ENCODE measurements at regions not wholly inside any gene's neighbourhood (a gene's known extent, or its start where the extent isn't known, plus 50 kb on each side); places are given as distances from the start of the nearest gene placed in this dataset.

DNA sequence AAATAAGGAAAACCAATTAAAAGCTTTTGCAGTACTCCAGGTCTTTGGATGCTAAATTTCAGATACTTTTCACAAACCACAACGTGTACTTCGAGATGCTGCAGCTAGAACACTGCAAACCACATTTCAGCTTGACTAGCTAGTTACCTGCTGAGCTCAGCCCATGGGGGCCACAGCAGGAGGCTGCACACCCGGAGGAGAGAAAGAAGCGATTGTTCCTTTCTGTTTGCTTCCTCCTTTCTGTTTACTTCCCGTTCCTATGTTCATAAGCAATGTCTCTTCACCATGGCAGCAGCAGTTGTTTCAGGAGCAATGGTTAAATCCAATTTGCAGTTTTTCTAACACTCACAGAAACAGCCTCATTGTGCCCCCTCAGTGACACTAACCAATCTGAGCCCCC, 225.6 kb upstream of the FGGY start:
- H3K27me3 Mint-ChIP-seq = no peaks in the 10 kb centered on the region
- H3K9me3 Mint-ChIP-seq = no peaks in the 10 kb centered on the region
- H3K4me3 Mint-ChIP-seq = no peak overlapping the region
- intact Hi-C loops (cut with micrococcal nuclease) = no loop called here
- peak overlapping the region; percentile 70 for H3K27ac Mint-ChIP-seq
- no peaks in the 10 kb centered on the region for H3K36me3 Mint-ChIP-seq (ENCODE audit: low read depth)
- peaks cover 24% of the 10 kb centered on the region for H3K4me1 Mint-ChIP-seq (ENCODE audit: low read depth)

DNA sequence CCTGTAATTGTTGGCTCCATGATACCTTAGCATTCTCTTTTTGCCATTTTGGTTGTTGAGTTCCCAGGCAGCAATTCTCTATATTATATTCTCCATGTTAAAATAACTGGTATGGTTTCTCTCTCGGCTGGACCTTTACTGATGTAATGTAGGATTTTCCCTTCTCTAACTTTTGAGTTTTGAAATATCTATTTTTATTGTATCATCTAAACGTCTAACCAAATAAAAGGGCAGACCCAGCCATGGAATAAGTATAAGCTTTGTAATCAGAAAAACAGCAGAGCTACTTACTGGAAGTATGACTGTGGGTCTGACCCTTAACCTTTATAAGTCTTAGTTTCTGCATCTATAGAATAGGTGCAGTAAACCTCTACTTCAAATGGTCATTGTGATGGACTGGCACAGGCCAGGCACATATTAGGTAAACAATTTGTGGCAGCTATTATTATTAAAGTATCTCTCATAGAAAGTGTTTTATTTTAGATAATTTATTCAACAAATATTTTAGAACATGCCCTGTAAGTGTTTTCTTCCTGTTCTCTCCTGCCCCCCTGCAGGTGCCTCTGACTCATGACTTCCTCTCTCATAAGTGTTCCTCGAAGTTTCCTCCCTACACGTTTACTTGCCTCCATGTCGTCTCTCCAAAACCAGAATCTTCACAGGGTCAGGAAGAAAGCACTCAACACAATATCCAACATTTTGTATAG, 224.9 kb upstream of the FGGY start:
- Mint-ChIP-seq H3K27ac (peak overlapping the region; percentile 70), H3K4me1 (ENCODE audit: low read depth) (peaks cover 30% of the 10 kb centered on the region), H3K27me3 (no peaks in the 10 kb centered on the region), H3K9me3 (no peaks in the 10 kb centered on the region), H3K36me3 (ENCODE audit: low read depth) (no peaks in the 10 kb centered on the region), H3K4me3 (no peak overlapping the region)
- intact Hi-C loops (cut with micrococcal nuclease) = no loop called here

DNA sequence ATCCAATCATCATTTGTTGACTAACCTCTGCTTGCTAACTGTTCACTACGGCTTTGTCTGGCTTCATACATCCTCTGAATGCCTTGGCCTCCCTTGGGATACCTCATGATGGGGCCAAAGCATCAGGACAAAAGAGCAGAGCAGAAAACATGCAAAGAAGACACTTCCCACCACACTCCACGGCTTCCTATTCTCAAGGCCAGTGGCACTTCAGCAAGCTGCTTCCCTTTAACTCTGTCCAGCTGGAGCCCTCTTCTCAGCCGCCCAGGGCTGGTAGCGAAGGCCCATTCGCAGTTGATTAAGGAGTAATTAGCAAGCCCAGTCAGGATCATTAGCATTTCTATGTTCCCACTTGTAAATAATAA, 224.3 kb upstream of the FGGY start:
- intact Hi-C loops (cut with micrococcal nuclease) = no loop called here
- Mint-ChIP-seq H3K4me1 (ENCODE audit: low read depth) (peaks cover 33% of the 10 kb centered on the region), H3K27me3 (no peaks in the 10 kb centered on the region), H3K36me3 (ENCODE audit: low read depth) (no peaks in the 10 kb centered on the region), H3K27ac (peak overlapping the region; percentile 23), H3K9me3 (no peaks in the 10 kb centered on the region), H3K4me3 (no peak overlapping the region)

DNA sequence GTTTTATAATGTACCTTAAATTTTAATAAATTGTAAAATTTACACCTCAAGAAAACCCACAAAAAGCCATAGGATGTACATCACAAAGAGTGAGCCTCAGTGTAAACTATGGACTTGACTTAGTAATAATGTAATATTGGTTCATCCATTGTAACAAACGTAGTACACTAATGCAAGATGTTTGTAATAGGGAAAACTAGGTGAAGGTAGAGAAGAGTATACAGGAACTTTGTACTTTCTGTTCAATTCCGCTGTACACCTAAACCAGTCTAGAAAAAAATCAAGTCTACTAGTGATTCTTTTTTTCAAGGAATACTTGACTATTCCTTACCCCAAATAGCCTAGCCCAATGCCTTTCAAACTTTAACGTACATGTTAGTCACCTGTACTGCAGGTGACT, 222.3 kb upstream of the FGGY start:
- Mint-ChIP-seq H3K4me3 (no peak overlapping the region), H3K27ac (no peak overlapping the region), H3K4me1 (ENCODE audit: low read depth) (peaks cover 53% of the 10 kb centered on the region), H3K9me3 (no peaks in the 10 kb centered on the region), H3K27me3 (no peaks in the 10 kb centered on the region), H3K36me3 (ENCODE audit: low read depth) (no peaks in the 10 kb centered on the region)
- intact Hi-C loops (cut with micrococcal nuclease) = no loop called here

DNA sequence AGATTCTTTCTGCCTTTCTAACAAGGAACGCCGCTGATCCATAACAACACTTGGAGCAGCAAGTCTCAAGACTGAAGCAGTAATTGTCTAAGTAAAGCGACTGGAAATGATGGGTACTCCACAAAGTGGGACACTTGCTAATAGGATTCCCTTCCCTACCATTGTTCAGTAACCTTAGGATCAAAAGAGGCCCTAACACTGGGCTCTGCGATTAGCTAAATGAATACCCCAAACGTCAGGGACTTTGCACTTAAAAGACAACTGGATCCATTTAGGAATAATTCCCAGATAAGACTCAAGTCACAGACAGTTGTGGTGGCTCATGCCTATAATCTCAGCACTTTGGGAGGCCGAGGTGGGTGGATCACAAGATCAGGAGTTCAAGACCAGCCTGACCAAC, 221.9 kb upstream of the FGGY start:
- H3K4me3 Mint-ChIP-seq = no peak overlapping the region
- H3K27me3 Mint-ChIP-seq = no peaks in the 10 kb centered on the region
- H3K27ac Mint-ChIP-seq = no peak overlapping the region
- no peaks in the 10 kb centered on the region for H3K36me3 Mint-ChIP-seq (ENCODE audit: low read depth)
- intact Hi-C loops (cut with micrococcal nuclease) = no loop called here
- peaks cover 57% of the 10 kb centered on the region for H3K4me1 Mint-ChIP-seq (ENCODE audit: low read depth)
- no peaks in the 10 kb centered on the region for H3K9me3 Mint-ChIP-seq

DNA sequence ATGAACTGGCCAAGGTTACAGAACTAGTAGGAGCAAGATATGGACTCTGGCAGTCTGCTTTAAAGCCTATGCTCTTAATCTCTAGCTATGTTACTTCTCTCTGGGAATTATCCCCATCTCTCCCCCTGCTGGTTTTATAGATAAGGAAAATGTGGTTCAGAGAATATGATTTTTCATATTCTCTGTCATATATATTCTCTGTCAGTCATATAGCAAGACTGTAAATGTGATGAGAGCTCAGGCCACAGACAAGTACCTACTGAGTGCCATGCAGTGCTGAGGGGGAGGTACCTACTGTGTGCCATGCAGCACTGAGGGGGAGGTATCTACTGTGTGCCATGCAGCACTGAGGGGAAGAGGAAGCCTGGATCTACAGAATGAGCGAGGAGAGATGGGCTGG, 220.3 kb upstream of the FGGY start:
- no peaks in the 10 kb centered on the region for H3K27me3 Mint-ChIP-seq
- intact Hi-C loops (cut with micrococcal nuclease) = no loop called here
- no peaks in the 10 kb centered on the region for H3K36me3 Mint-ChIP-seq (ENCODE audit: low read depth)
- no peaks in the 10 kb centered on the region for H3K9me3 Mint-ChIP-seq
- H3K4me3 Mint-ChIP-seq = no peak overlapping the region
- H3K27ac Mint-ChIP-seq = no peak overlapping the region
- peaks cover 50% of the 10 kb centered on the region for H3K4me1 Mint-ChIP-seq (ENCODE audit: low read depth)

DNA sequence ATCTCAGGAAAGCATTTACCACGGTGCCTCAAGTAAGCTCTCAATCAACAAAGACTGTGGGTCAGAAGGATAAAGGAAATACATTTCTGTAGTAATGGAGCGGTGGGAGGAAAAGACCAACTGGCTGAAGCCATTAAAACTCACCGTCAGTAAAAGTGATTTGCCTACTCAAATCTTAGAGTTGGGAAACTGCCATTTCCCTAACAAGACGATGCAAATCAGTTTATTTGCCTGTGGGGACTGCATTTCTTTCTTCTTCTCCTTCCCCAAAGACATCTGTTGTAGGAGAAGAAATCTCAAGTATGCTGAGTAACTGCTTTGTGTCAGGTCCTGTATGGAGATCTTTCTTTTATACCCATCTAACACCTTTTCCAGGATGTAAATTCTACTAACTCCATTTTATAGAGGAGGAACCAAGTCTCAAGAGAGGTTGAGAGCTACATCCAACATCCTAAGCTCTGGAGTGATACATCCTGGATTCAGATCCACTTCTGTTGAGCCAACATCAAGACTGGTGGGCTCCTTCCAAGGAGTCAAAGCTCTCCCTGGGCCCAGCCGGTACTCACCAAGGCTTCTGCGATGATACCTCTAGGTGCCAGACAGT, 219.3 kb upstream of the FGGY start:
- H3K4me3 Mint-ChIP-seq = no peak overlapping the region
- no peaks in the 10 kb centered on the region for H3K9me3 Mint-ChIP-seq
- H3K4me1 Mint-ChIP-seq (ENCODE audit: low read depth) = peaks cover 41% of the 10 kb centered on the region
- no peaks in the 10 kb centered on the region for H3K36me3 Mint-ChIP-seq (ENCODE audit: low read depth)
- intact Hi-C loops (cut with micrococcal nuclease) = no loop called here
- H3K27ac Mint-ChIP-seq = peak overlapping the region; percentile 60
- no peaks in the 10 kb centered on the region for H3K27me3 Mint-ChIP-seq

DNA sequence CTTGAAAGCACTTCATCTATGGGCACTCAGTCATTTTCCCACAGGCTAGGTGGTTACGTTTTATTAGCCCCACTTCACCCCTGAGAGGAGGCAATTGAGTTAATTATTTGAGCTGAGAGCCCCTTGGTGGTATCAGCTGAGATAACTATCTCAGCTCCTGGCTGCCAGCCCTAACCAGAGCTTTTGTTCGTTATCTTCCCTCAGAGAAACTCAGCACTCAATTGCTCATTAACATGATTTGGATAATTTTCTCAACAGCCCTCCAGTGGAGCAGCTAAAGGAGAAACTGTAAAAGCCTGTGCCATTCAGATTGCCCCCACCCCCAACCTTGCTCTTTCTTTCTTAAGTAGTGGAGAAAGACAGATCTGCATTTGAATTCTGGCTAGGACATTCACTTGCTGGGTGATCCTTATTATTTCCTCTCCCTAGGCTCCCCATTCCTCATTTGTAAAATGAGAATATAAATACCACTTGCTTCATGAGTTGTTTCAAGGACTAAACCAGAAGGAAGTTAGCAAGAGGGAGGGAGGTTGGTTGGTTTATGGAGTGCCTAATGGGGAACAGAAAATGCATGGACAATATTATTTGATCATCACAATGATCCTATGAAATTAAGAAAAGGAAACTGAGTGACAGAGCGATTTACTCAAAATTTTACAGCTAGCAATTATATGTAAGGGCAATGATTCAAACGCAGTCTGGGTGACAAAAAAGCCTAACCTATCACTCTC, 218.7 kb upstream of the FGGY start:
- intact Hi-C loops (cut with micrococcal nuclease) = no loop called here
- Mint-ChIP-seq H3K9me3 (no peaks in the 10 kb centered on the region), H3K4me3 (no peak overlapping the region), H3K36me3 (ENCODE audit: low read depth) (no peaks in the 10 kb centered on the region), H3K27ac (peak overlapping the region; percentile 60), H3K27me3 (no peaks in the 10 kb centered on the region), H3K4me1 (ENCODE audit: low read depth) (peaks cover 37% of the 10 kb centered on the region)

DNA sequence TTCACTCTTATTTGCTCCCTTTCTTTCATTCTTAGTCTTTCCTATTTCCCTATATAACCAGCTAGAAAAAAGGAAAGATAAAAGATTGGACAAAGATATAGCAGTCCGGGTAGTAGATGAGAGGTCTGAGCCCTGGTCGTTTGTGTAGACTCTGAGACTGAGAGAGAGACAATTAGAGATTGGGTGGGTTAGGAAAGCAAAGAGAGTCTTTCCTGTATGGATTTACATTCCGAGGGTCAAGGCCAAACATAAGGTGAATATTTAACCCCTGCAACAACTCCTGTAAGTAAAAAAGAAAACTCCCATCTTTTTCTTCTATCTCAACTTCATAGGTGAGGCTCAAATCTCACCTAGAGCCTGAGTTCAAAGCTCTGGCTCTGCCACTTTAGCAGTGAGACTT, 218.0 kb upstream of the FGGY start:
- H3K9me3 Mint-ChIP-seq = no peaks in the 10 kb centered on the region
- H3K36me3 Mint-ChIP-seq (ENCODE audit: low read depth) = no peaks in the 10 kb centered on the region
- H3K27me3 Mint-ChIP-seq = no peaks in the 10 kb centered on the region
- no peak overlapping the region for H3K4me3 Mint-ChIP-seq
- intact Hi-C loops (cut with micrococcal nuclease) = no loop called here
- H3K4me1 Mint-ChIP-seq (ENCODE audit: low read depth) = peaks cover 37% of the 10 kb centered on the region
- peak overlapping the region; percentile 60 for H3K27ac Mint-ChIP-seq

DNA sequence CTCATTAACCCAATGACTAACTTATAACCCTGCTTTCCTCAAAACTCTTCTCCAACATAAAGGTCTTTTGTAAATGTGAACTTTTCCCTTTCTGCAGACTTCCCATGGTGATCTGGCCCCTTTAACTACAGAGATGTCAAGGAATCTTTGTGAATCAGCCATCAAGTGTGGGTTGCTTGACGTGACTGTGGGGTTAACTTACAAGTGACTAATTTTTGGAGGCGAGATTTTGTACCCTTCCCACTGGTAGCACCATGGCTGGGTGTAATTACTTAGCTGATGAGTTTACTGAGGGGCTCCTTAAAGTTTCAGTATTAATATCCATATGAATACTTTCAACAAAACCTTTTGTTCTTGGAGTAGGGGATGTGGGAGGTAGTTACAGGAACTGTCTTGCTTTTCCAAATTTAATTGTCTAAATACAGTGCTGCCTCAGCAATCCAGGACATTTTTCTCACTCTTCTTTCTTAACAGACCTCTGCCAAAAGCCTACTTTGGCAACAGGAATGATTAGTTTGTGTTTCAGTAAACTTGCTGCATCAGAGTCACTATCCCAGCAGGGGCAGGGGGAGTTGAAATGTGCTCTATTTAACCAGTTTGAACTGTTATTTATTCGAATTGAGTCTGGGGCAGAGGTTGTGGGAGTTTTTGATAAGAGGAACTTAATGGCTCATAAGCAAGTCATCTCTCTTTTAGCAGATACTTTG, 217.3 kb upstream of the FGGY start:
- peaks cover 44% of the 10 kb centered on the region for H3K4me1 Mint-ChIP-seq (ENCODE audit: low read depth)
- H3K36me3 Mint-ChIP-seq (ENCODE audit: low read depth) = no peaks in the 10 kb centered on the region
- H3K27me3 Mint-ChIP-seq = peaks cover 7% of the 10 kb centered on the region
- intact Hi-C loops (cut with micrococcal nuclease) = no loop called here
- no peaks in the 10 kb centered on the region for H3K9me3 Mint-ChIP-seq
- H3K4me3 Mint-ChIP-seq = no peak overlapping the region
- H3K27ac Mint-ChIP-seq = peak overlapping the region; percentile 60

DNA sequence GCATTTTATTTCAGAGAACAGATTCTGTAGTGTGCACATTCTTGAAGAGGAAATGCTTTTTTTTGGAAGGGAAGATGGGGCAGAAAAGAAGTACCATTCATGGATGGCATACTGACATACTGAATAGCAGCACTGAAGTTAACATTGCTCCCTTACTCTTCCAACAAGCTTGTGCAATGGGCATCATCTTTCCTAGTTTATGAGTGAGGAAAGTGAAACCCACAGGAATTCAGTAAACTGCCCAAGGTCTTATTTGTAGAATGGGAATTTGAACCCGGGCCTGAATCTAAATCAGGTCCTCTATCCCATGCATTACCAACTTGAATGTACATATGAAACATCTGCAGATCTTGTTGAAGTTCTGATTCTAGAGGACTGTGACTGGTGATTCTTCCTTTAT, 215.7 kb upstream of the FGGY start:
- no peaks in the 10 kb centered on the region for H3K36me3 Mint-ChIP-seq (ENCODE audit: low read depth)
- peaks cover 7% of the 10 kb centered on the region for H3K27me3 Mint-ChIP-seq
- intact Hi-C loops (cut with micrococcal nuclease) = no loop called here
- no peak overlapping the region for H3K4me3 Mint-ChIP-seq
- peaks cover 44% of the 10 kb centered on the region for H3K4me1 Mint-ChIP-seq (ENCODE audit: low read depth)
- H3K9me3 Mint-ChIP-seq = no peaks in the 10 kb centered on the region
- no peak overlapping the region for H3K27ac Mint-ChIP-seq

DNA sequence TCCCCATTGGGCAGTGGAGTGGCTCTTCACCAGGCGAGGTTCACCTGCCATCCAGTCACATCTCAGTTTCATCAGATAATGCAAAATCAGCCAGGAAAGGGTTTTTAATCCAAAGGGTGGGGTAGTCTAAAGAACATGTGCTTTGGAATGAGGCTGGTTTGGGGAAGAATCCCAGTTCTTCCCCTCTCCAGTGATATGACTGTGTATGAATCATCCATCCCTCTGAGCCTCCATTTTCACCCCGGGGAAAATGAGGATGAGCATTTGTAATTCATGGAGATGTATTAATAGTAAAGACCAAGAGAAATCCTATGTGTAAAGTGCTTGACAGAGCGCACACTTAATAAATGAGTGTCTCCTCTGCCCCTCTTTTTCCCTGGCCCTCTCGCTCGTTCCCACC, 215.1 kb upstream of the FGGY start:
- no peak overlapping the region for H3K27ac Mint-ChIP-seq
- H3K4me1 Mint-ChIP-seq (ENCODE audit: low read depth) = peaks cover 41% of the 10 kb centered on the region
- H3K27me3 Mint-ChIP-seq = peaks cover 7% of the 10 kb centered on the region
- H3K9me3 Mint-ChIP-seq = peaks cover under 1% of the 10 kb centered on the region
- H3K36me3 Mint-ChIP-seq (ENCODE audit: low read depth) = no peaks in the 10 kb centered on the region
- intact Hi-C loops (cut with micrococcal nuclease) = no loop called here
- H3K4me3 Mint-ChIP-seq = no peak overlapping the region

DNA sequence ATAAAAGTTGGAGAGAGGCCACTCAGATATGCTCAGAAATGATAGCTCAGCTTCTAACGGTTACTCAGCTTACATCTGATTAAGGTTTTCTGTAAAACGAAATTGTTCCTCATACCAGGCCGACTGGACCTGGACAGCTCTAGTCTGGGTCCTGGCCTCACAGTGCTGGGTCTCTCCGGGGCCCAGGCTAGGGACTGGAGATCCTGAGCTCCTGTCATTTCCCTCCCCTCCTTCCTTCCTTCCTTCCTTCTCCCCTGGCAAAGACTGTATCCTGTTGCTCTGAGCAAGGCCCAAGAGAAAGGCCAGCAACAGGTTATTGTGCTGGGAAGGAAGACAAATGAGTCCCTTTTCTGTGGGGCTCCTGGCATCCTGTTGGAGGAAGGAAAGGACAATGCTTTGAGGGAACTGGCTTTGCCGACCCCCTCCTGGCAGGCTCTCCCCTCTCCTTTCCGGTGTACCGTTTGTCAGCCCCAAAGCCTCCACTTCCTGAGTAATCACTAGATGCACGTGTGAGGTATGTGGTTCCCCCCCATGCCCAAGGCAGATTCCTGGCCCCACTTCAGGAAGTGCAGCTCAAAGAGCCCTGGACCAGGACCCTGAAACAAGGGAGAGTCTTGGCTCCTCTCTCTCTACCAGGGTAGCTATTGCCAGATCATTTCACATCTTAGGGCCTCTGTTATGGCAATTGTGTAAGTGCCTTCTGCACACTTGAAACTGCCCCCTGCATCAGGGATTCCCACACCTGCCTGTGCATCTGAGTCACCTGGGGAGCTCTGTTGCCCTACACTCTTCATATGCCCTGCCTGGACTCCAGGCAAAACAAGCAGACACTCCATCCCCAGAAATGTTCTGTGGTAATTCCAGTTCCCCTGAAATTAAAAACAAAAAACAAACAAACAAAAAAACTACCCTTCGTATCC, 212.7 kb upstream of the FGGY start:
- Mint-ChIP-seq H3K36me3 (ENCODE audit: low read depth) (peaks cover under 1% of the 10 kb centered on the region), H3K4me1 (ENCODE audit: low read depth) (peaks cover 19% of the 10 kb centered on the region), H3K27ac (no peak overlapping the region), H3K9me3 (peaks cover 15% of the 10 kb centered on the region), H3K27me3 (peaks cover 7% of the 10 kb centered on the region), H3K4me3 (no peak overlapping the region)
- intact Hi-C loops (cut with micrococcal nuclease) = no loop called here

Data from dendritic cell treated with granulocyte-macrophage colony-stimulating factor and Interleukin-4, amounts not matched to agents 40 ng/mL and 50 ng/mL, for 4 days (primary cell).